UCSD-AML1 (cell line): ENCODE measurements at regions not wholly inside any gene's neighbourhood (a gene's known extent, or its start where the extent isn't known, plus 50 kb on each side); places are given as distances from the start of the nearest gene placed in this dataset.
A peak's percentile ranks its signal among the peaks of the same experiment; 100 is the strongest.
"Not testable (repeated sequence)": the region's sequence is repeated elsewhere in the genome, so short reads cannot be mapped to it uniquely, and the experiment has no call there.

Experiments
- DNase-seq: peaks from one replicate; lab custom pipeline; 2025; ENCODE audit not compliant: unreplicated experiment; lab: John Stamatoyannopoulos, UW

- no peak for DNase-seq
Observed at GRCh38 chr3:159882790-159883779, 105.5 kb upstream of the IL12A start.

- peak; percentile 19 for DNase-seq
Observed at GRCh38 chr3:159884661-159885402, 103.8 kb upstream of the IL12A start.

- no peak for DNase-seq
Observed at GRCh38 chr3:159886050-159886449, 102.6 kb upstream of the IL12A start.

- DNase-seq, result not testable (repeated sequence)
Observed at GRCh38 chr3:159886530-159886929, 102.1 kb upstream of the IL12A start.

- no peak for DNase-seq
Observed at GRCh38 chr3:159887168-159887567, 101.5 kb upstream of the IL12A start.

GRCh38 chr3:159887911-159888310 lies 100.7 kb upstream of the IL12A start:
- DNase-seq, result no peak

- no peak for DNase-seq
Observed at GRCh38 chr3:159892171-159892795, 96.4 kb upstream of the IL12A start.

GRCh38 chr3:159892801-159893200 lies 95.8 kb upstream of the IL12A start:
- DNase-seq, result no peak

- no peak for DNase-seq
Observed at GRCh38 chr3:159894386-159894785, 94.2 kb upstream of the IL12A start.

- DNase-seq, result no peak
Observed at GRCh38 chr3:159895430-159895829, 93.2 kb upstream of the IL12A start.

GRCh38 chr3:159896543-159896942 lies 92.1 kb upstream of the IL12A start:
- no peak for DNase-seq

- no peak for DNase-seq
Observed at GRCh38 chr3:159897331-159898075, 91.1 kb upstream of the IL12A start.

GRCh38 chr3:159898147-159898546 lies 90.5 kb upstream of the IL12A start:
- DNase-seq, result no peak

GRCh38 chr3:159899166-159899565 lies 89.5 kb upstream of the IL12A start:
- no peak for DNase-seq

GRCh38 chr3:159902546-159903314 lies 85.9 kb upstream of the IL12A start:
- DNase-seq, result no peak

GRCh38 chr3:159904455-159904854 lies 84.2 kb upstream of the IL12A start:
- no peak for DNase-seq

- DNase-seq, result no peak
Observed at GRCh38 chr3:159904911-159905310, 83.7 kb upstream of the IL12A start.

GRCh38 chr3:159907828-159908227 lies 80.8 kb upstream of the IL12A start:
- no peak for DNase-seq

GRCh38 chr3:159910991-159911663 lies 77.5 kb upstream of the IL12A start:
- DNase-seq, result no peak

GRCh38 chr3:159911664-159912037 lies 77.0 kb upstream of the IL12A start:
- DNase-seq, result no peak
